ENCODE measurements at regions not wholly inside any gene's neighbourhood (a gene's known extent, or its start where the extent isn't known, plus 50 kb on each side); places are given as distances from the start of the nearest gene placed in this dataset.

DNA sequence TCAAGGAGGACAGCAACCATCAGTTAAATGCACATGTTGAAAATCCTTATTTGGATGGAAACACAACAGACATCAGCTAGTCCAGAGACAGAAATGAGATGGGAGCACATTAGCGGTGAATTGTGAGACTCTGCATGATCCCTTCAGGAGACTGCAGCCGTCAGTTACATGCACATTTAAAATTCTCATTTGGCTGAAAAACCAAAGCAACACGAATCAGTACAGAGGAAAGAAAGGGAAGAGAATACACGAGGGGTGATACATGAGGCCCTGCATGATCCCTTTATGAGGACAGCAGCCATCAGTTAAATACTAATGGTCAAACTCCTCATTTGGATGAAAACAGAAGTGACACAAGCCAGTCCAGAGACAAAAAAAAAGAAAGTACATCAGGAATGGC lies 123.4 kb downstream of the PTPRS start:
- Histone ChIP-seq H3K4me1 (ENCODE audit: control insufficient read depth, insufficient read depth, low read length) (no peaks in the 10 kb centered on the region), H3K27ac (ENCODE audit: low read depth, low read length) (no peak overlapping the region), H3K9ac (ENCODE audit: low read length) (no peak overlapping the region), H3K36me3 (ENCODE audit: control insufficient read depth, insufficient read depth, low read length) (peaks cover 53% of the 10 kb centered on the region), H3K27me3 (ENCODE audit: control insufficient read depth, insufficient read depth, low read length) (no peaks in the 10 kb centered on the region), H3K4me3 (ENCODE audit: low read length) (no peak overlapping the region)

DNA sequence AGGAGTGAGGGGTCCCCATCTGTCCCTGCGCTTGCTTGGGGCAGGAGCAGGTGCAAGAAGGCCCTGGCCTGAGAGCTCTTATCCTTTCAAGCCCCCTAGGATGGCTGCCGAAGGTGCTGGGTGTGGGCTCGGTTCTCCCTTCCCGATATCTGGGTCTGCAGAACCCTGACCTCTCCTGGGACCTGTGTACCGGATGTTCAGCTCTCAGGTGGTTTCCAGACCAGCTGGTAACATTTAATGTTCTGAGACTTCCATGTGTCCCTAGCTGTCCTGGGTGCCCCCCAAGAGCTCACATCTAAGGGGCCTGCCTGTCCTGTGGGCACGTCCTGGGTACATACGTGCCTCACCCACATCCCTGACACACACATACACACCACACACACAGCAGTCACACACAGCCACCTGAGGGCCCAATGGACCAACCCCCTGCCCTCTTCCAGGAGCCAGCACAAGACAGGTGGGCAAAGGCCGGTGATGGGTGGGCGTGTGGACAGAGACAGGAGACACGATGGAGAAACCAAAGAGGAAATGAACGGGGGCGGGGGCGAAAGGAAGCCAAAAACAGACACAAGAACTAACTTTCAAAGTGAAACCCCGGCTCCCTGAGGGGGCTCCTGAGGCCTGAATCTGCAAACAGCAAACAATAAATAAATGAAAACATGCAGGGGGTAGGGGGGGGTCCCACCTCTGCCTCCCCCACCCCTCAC lies 124.3 kb downstream of the PTPRS start:
- no peaks in the 10 kb centered on the region for H3K4me1 ChIP-seq (ENCODE audit: control insufficient read depth, insufficient read depth, low read length)
- H3K36me3 ChIP-seq (ENCODE audit: control insufficient read depth, insufficient read depth, low read length) = peaks cover 57% of the 10 kb centered on the region
- no peak overlapping the region for H3K4me3 ChIP-seq (ENCODE audit: low read length)
- H3K9ac ChIP-seq (ENCODE audit: low read length) = no peak overlapping the region
- no peaks in the 10 kb centered on the region for H3K27me3 ChIP-seq (ENCODE audit: control insufficient read depth, insufficient read depth, low read length)
- no peak overlapping the region for H3K27ac ChIP-seq (ENCODE audit: low read depth, low read length)

DNA sequence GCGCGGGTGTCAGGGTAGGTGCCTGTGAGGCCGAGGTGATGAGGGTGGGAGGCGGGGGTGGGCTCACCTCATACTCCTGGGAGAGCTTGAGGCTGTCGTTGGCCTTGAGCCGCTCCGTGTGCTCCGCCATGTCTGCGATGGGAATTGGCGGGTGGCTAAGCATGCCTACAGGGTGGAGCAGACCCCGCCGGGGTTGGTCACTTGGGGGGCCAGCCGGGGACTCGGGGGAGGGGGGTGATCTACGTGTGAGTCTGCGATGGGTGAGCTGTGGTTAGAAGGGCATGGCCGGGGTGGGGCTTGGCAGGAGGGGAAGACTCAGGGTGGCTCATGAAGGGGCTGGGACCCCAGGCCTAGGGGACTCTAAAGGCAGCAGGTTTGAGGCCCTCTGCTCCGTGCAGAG lies 125.2 kb downstream of the PTPRS start:
- Histone ChIP-seq H3K9ac (ENCODE audit: low read length) (no peak overlapping the region), H3K4me3 (ENCODE audit: low read length) (no peak overlapping the region), H3K27ac (ENCODE audit: low read depth, low read length) (no peak overlapping the region), H3K27me3 (ENCODE audit: control insufficient read depth, insufficient read depth, low read length) (no peaks in the 10 kb centered on the region), H3K4me1 (ENCODE audit: control insufficient read depth, insufficient read depth, low read length) (no peaks in the 10 kb centered on the region), H3K36me3 (ENCODE audit: control insufficient read depth, insufficient read depth, low read length) (peaks cover 62% of the 10 kb centered on the region)

DNA sequence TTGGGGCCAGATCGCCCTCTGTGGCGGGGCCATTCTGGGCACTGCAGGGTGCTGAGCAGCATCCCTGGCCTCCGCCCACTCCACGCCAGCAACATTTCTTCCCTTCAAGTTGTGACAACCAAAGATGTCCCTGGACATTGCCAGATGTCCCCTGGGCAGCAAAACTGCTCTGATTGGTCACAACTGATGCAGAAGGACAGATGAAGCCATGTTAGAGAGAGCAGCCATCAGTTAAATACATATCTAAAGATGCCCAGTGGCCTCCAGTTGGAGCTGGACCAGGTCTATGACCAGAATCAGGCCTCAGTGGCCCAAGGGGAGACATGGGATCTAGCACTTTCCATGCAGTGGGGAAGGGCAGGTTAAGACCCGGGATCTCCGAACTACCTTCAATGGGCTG lies 125.7 kb downstream of the PTPRS start:
- Histone ChIP-seq H3K4me3 (ENCODE audit: low read length) (no peak overlapping the region), H3K27me3 (ENCODE audit: control insufficient read depth, insufficient read depth, low read length) (no peaks in the 10 kb centered on the region), H3K9ac (ENCODE audit: low read length) (no peak overlapping the region), H3K4me1 (ENCODE audit: control insufficient read depth, insufficient read depth, low read length) (no peaks in the 10 kb centered on the region), H3K27ac (ENCODE audit: low read depth, low read length) (no peak overlapping the region), H3K36me3 (ENCODE audit: control insufficient read depth, insufficient read depth, low read length) (peaks cover 67% of the 10 kb centered on the region)

DNA sequence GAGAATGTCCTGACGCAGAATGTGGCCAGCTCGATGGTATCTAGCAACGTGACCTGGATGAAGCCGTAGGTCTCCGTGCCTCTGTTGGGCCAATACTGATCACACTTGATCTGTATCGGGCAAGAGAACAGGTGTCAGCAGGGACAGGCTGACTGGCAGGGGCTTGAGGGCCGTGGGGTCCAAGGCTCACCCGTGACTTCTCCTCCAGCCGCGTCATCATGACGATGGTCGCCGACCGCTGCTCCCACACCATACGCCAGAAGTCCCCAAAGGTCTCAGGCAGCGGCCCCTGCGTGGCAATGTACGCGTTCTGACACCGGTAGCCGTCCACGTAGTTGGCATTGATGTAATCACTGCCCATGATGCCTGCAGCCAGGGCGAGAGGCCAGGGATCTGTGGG lies 126.2 kb downstream of the PTPRS start:
- Histone ChIP-seq H3K36me3 (ENCODE audit: control insufficient read depth, insufficient read depth, low read length) (peaks cover 66% of the 10 kb centered on the region), H3K4me3 (ENCODE audit: low read length) (no peak overlapping the region), H3K9ac (ENCODE audit: low read length) (no peak overlapping the region), H3K27ac (ENCODE audit: low read depth, low read length) (no peak overlapping the region), H3K4me1 (ENCODE audit: control insufficient read depth, insufficient read depth, low read length) (no peaks in the 10 kb centered on the region), H3K27me3 (ENCODE audit: control insufficient read depth, insufficient read depth, low read length) (no peaks in the 10 kb centered on the region)

DNA sequence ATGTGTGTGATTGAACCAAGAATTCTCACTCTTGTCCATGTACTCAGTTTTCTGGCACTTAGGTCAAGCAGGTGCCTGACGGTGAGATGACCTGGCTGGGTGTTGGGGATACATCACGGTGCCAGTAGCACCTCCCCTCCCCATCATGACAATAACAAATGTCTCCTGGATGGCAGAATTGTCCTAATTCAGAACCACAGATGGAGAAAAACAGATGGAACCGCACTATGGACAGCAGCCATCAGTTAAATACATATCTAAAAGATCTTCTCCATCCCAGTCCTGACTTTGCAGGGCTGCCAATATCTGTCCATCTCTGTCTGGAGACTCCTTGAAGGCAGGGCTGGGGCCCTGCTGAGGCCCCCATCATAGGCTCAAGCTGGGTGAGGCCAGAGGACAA lies 126.9 kb downstream of the PTPRS start:
- Histone ChIP-seq H3K9ac (ENCODE audit: low read length) (no peak overlapping the region), H3K36me3 (ENCODE audit: control insufficient read depth, insufficient read depth, low read length) (peaks cover 60% of the 10 kb centered on the region), H3K27me3 (ENCODE audit: control insufficient read depth, insufficient read depth, low read length) (no peaks in the 10 kb centered on the region)

DNA sequence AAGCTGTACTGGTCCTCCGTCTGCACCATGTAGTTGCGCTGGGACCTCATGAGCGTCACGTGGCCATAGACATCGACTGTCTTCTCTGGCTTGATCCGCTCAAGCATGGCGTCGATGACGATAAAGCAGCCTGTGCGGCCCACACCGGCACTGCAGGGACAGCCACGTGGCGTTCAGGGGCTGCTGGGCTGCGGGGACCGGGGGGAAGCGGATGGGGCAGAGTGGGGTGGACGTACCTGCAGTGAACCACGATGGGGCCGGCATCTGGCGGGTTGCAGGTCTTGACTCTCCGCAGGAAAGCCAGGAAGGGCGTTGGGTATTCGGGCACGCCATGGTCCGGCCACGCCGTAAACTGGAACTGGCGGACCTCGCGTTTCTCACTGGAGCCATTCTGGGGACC lies 128.5 kb downstream of the PTPRS start:
- Histone ChIP-seq H3K4me1 (ENCODE audit: control insufficient read depth, insufficient read depth, low read length) (no peaks in the 10 kb centered on the region), H3K27me3 (ENCODE audit: control insufficient read depth, insufficient read depth, low read length) (no peaks in the 10 kb centered on the region), H3K4me3 (ENCODE audit: low read length) (no peak overlapping the region), H3K36me3 (ENCODE audit: control insufficient read depth, insufficient read depth, low read length) (peaks cover 52% of the 10 kb centered on the region), H3K27ac (ENCODE audit: low read depth, low read length) (no peak overlapping the region), H3K9ac (ENCODE audit: low read length) (no peak overlapping the region)

More for the DNA sequence above, 126.9 kb downstream of the PTPRS start:
- Histone ChIP-seq H3K4me1 (ENCODE audit: control insufficient read depth, insufficient read depth, low read length) (no peaks in the 10 kb centered on the region), H3K4me3 (ENCODE audit: low read length) (no peak overlapping the region), H3K27ac (ENCODE audit: low read depth, low read length) (no peak overlapping the region)

DNA sequence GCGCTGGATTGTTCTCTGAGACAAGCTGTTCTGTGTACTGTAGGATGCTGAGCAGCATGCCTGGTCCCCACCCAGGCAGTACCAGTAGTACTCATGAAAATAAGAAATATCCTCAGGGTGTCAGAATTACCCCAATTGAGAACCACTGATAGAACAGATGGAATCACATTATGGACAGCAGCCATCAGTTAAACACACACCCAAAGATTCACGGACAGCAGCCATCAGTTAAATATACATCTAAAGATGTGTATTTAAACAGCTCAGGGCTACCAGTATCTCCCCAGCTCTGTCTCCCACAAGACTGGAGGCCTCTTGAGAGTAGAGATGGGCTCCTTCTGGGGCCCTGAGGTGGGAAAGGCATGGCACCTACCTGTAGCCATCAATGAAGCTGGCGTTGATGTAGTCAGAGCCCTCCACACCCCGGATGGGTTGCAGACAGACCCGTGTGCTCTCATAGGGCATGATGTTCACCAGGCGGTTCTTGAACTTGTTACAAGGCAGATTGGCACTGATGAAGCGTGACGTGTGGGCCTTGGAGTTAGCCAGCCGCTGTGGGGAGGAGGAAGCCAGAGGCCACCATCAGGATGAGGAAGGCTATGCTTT lies 129.3 kb downstream of the PTPRS start:
- Histone ChIP-seq H3K27ac (ENCODE audit: low read depth, low read length) (no peak overlapping the region), H3K27me3 (ENCODE audit: control insufficient read depth, insufficient read depth, low read length) (no peaks in the 10 kb centered on the region), H3K9ac (ENCODE audit: low read length) (no peak overlapping the region), H3K4me3 (ENCODE audit: low read length) (no peak overlapping the region), H3K36me3 (ENCODE audit: control insufficient read depth, insufficient read depth, low read length) (peaks cover 55% of the 10 kb centered on the region), H3K4me1 (ENCODE audit: control insufficient read depth, insufficient read depth, low read length) (no peaks in the 10 kb centered on the region)

DNA sequence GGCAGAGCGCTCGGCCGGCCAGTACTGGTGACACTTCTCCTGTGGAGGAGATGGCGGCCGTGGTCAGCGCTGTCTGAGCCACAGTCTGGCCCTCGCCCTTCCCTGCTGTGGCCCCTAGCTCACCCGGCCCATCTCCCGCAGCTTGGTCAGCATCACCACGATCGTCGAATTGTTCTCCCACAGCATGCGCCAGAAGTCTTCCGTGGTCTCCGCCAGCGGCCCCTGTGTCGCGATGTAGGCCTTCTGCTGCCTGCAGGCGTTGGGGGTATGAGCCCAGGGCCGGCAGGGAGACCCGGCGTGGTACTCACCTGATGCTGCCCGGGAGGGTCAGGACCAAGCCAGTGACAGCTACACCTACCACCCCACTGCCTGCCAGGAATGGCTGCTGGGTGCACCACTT lies 130.1 kb downstream of the PTPRS start:
- H3K27me3 ChIP-seq (ENCODE audit: control insufficient read depth, insufficient read depth, low read length) = no peaks in the 10 kb centered on the region
- H3K27ac ChIP-seq (ENCODE audit: low read depth, low read length) = no peak overlapping the region
- H3K36me3 ChIP-seq (ENCODE audit: control insufficient read depth, insufficient read depth, low read length) = peaks cover 49% of the 10 kb centered on the region
- H3K4me3 ChIP-seq (ENCODE audit: low read length) = no peak overlapping the region
- H3K9ac ChIP-seq (ENCODE audit: low read length) = no peak overlapping the region
- no peaks in the 10 kb centered on the region for H3K4me1 ChIP-seq (ENCODE audit: control insufficient read depth, insufficient read depth, low read length)

DNA sequence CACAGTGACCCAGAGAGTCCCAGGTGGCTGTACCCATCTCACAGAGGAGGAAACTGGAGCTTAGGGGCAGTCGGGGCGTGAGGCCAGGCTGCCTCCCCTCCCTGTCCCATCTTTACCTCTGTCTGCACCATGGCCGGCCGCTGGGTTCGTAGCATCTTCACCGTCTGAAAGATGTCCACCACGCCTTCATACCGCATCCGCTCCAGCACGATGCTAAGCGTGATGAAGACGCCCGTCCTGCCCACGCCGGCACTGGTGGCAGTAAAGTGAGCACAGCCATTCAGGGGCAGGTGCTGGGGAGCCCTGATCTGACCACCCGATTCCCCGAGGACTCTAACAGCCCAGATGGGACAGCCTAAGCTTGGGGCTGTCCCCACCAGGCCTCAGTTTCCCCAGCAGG lies 132.8 kb downstream of the PTPRS start:
- H3K27me3 ChIP-seq (ENCODE audit: control insufficient read depth, insufficient read depth, low read length) = no peaks in the 10 kb centered on the region
- H3K36me3 ChIP-seq (ENCODE audit: control insufficient read depth, insufficient read depth, low read length) = peaks cover 28% of the 10 kb centered on the region
- H3K4me3 ChIP-seq (ENCODE audit: low read length) = no peak overlapping the region
- H3K9ac ChIP-seq (ENCODE audit: low read length) = no peak overlapping the region
- no peak overlapping the region for H3K27ac ChIP-seq (ENCODE audit: low read depth, low read length)
- H3K4me1 ChIP-seq (ENCODE audit: control insufficient read depth, insufficient read depth, low read length) = no peaks in the 10 kb centered on the region

DNA sequence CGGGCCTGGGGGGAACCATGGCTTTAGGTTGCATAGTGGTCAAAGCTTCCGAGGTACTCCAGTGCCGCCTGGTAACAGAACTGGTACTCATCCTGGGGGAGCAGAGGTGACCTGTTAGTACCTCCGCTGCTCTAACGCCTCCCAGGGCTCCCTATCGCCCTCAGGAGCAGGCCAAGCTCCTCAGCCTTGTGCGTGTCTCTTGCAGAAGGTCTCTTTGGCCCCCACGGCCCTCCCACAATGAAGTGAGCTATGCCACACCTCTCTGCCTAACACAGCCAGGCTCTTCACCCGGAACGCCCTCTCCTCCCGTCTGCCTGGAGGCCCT lies 133.9 kb downstream of the PTPRS start:
- Histone ChIP-seq H3K36me3 (ENCODE audit: control insufficient read depth, insufficient read depth, low read length) (peaks cover 25% of the 10 kb centered on the region), H3K9ac (ENCODE audit: low read length) (no peak overlapping the region), H3K4me3 (ENCODE audit: low read length) (no peak overlapping the region), H3K27ac (ENCODE audit: low read depth, low read length) (no peak overlapping the region), H3K4me1 (ENCODE audit: control insufficient read depth, insufficient read depth, low read length) (no peaks in the 10 kb centered on the region), H3K27me3 (ENCODE audit: control insufficient read depth, insufficient read depth, low read length) (no peaks in the 10 kb centered on the region)

DNA sequence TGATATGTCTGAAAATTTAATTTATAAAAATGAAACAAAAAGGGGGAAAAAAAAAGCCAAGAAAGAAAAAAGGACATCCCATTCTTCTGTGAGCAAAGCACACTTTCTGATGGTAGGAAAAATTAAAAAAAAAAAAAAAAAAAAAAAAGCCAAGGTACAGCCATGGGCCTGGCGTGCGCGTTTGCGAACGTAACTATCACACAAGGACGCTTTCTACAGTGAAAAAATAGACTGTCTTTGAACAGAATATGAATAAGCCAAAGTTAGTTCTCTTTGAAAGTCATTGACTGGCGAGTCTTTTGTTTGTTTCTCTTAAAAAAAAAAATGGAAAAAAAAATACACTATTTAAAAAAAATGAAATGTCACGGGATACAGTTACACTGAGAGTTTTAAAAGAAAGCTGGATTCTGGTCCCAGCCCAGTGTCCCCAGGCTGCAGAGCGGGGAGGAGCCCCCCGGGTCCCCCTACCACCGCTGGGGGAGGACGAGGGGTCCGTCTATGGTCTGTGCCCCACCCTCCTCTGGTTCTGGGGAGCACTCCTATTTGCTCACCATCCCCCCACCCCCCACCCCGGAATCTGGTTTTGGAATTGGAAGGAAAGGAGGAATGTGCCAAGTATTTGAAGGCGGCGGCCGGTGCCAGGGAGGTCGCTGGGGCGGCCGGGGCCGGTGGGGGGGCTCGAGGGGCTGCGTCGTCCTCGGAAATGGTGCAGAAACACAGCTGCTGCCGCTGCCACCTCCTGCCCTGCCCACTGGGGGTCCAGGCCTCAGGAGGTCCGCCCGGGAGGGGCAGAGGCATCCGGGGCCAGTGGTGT lies 134.5 kb downstream of the PTPRS start:
- H3K4me3 ChIP-seq (ENCODE audit: low read length) = no peak overlapping the region
- H3K36me3 ChIP-seq (ENCODE audit: control insufficient read depth, insufficient read depth, low read length) = peaks cover 20% of the 10 kb centered on the region
- no peaks in the 10 kb centered on the region for H3K27me3 ChIP-seq (ENCODE audit: control insufficient read depth, insufficient read depth, low read length)
- H3K27ac ChIP-seq (ENCODE audit: low read depth, low read length) = no peak overlapping the region
- H3K4me1 ChIP-seq (ENCODE audit: control insufficient read depth, insufficient read depth, low read length) = no peaks in the 10 kb centered on the region
- no peak overlapping the region for H3K9ac ChIP-seq (ENCODE audit: low read length)
